ENCODE measurements at regions not wholly inside any gene's neighbourhood (a gene's known extent, or its start where the extent isn't known, plus 50 kb on each side); places are given as distances from the start of the nearest gene placed in this dataset.

GRCh38 chr9:88033359-88033702 is 59.0 kb upstream of the CDK20 start:
- no peak for DNase-seq

DNA sequence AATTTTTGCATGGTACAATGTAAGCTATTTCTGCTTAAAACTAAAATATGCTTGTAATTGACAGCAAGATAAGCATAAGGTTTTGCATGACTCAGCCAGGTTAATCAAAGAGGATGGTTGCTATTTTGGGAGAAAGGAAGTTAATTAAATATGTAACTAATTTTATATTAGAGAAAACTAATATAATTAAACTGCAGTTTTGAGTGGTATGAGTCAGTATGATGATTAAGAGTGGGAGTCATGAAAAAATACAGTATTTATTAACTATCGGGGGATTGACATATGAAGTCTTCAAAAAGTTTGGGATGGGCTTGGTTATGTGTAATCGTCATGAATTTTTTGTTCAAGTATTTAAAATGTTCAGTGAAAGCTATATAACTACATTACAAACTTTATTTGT is 54.0 kb upstream of the CDK20 start:
- DNase-seq: no peak

DNA sequence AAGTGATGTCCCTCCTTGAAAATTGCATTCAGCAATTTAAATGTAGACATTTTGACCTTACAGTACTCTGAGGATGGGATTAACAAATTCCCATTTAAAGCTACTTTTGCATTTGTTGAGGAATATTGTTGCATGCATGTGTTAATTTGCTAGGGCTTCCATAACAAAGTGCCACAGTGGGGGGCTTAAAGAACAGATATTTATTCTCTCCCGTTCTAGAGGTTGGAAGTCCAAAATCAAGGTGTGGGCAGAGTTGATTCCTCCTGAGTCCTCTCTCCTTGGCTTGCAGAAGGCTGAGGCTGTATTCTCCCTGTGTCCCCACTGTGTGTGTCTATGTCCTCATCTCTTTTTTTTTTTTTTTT is 51.8 kb upstream of the CDK20 start:
- no peak for DNase-seq

GRCh38 chr9:88025411-88026117 is 51.2 kb upstream of the CDK20 start:
- DNase-seq: no peak

DNA sequence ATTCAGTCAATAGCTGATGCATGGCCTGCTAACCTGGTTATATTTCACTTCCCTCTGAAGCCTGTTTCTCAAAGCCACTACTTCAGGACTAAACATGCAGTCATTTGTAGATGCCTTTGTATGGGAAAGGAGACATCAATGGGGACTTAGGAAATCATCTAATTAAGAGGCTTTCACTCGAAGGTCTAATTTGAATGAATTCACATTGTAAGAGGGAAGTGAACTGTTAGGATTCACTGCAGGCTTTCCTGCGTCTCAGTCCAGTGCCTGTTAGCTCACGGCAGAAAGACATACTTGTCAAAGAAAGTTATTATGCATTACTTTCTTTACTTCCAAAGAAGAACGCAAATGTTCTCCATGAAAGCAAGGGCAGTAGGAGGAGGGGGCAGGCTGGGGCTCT is 50.6 kb upstream of the CDK20 start:
- DNase-seq: no peak

All from RPMI8226 (cell line).